ENCODE measurements at regions not wholly inside any gene's neighbourhood (a gene's known extent, or its start where the extent isn't known, plus 50 kb on each side); places are given as distances from the start of the nearest gene placed in this dataset.
"Not testable (repeated sequence)": the region's sequence is repeated elsewhere in the genome, so short reads cannot be mapped to it uniquely, and the experiment has no call there.

DNA sequence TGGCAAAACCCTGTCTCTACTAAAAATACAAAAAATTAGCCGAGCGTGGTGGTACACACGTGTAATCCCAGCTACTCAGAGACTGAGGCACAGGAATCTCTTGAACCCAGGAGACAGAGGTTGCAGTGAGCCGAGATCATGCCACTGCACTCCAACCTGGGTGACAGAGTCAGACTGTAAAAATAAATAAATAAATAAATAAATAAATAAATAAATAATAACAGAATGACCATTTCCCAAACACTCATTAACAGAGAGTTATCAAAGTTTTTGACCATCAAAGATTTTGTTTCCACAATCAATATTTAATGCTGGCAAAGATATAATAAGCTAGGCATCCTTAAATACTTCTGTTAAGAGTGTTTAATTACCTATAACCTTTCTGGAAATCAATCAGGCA, 299.4 kb downstream of the KCTD12 start:
- Mint-ChIP-seq H3K36me3 (ENCODE audit: low read depth) (no peaks in the 10 kb centered on the region), H3K27me3 (peaks cover 7% of the 10 kb centered on the region), H3K4me1 (ENCODE audit: low read depth) (no peaks in the 10 kb centered on the region), H3K4me3 (no peak overlapping the region), H3K27ac (no peak overlapping the region), H3K9me3 (no peaks in the 10 kb centered on the region)
- intact Hi-C loops (cut with micrococcal nuclease): no loop called here
- no peak for DNase-seq
- ChIA-PET POLR2A (no interaction called here), CTCF (no interaction called here)
- no peak for TF ChIP-seq CTCF (IDR thresholded peaks at IDR 0.05)
- ATAC-seq: no peak

DNA sequence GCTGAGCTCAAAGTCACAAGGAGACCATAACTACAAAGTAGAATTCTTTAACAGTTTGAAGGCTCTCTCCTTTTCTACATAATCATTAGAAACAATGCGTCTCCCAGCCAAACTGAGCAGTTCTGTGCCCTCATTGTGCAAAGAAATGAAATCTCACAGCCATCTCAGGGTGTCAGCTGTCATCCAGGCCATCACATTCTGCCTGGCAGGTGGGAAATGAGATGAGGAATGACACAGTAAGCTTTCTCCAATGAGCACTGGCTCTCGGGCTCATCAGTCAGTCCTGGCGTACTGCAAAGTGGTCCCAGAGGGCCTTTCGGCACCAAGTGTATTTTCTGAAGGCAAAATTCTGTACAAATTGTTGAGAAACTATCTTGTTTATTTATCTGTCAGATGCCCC, 306.5 kb downstream of the KCTD12 start:
- Mint-ChIP-seq H3K4me3 (no peak overlapping the region), H3K9me3 (peaks cover 17% of the 10 kb centered on the region), H3K36me3 (ENCODE audit: low read depth) (no peaks in the 10 kb centered on the region), H3K27me3 (no peaks in the 10 kb centered on the region), H3K4me1 (ENCODE audit: low read depth) (no peaks in the 10 kb centered on the region), H3K27ac (no peak overlapping the region)
- POLR2A ChIA-PET: no interaction called here
- no peak for TF ChIP-seq CTCF (IDR thresholded peaks at IDR 0.05)
- intact Hi-C loops (cut with micrococcal nuclease): no loop called here
- DNase-seq (no peak), ATAC-seq (no peak)
- CTCF ChIA-PET: no interaction called here

GRCh38 chr13:76575634-76576033, 310.6 kb downstream of the KCTD12 start:
- peaks cover 17% of the 10 kb centered on the region for H3K9me3 Mint-ChIP-seq
- DNase-seq; H3K27ac Mint-ChIP-seq; CTCF ChIA-PET; H3K36me3 Mint-ChIP-seq (ENCODE audit: low read depth); H3K27me3 Mint-ChIP-seq; H3K4me1 Mint-ChIP-seq (ENCODE audit: low read depth); H3K4me3 Mint-ChIP-seq; ATAC-seq; POLR2A ChIA-PET; intact Hi-C loops (cut with micrococcal nuclease): not testable (repeated sequence)

GRCh38 chr13:76570510-76570971, 315.7 kb downstream of the KCTD12 start:
- intact Hi-C loops (cut with micrococcal nuclease): no loop called here
- POLR2A ChIA-PET: no interaction called here

DNA sequence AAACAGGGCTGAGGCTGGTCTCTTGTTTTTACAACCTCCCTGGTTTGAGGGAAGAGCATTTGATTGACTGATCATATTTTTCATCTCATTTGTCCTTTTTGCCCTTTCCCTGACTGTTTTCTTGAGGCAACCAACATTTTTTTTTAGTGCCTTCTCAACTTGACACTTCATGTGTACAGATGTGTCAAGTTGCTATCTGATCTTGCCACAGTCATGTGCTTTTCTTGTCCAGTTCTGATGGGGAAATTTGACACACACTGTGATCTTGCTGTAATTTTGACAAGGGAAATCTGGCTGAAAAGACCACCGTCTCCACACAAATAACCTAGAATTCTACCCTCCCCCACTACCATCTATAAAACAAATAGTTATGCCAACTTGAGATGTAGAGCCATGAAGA, 329.6 kb downstream of the KCTD12 start:
- POLR2A ChIA-PET: no interaction called here
- intact Hi-C loops (cut with micrococcal nuclease): no loop called here
- Mint-ChIP-seq H3K27ac (no peak overlapping the region), H3K27me3 (no peaks in the 10 kb centered on the region), H3K36me3 (ENCODE audit: low read depth) (no peaks in the 10 kb centered on the region), H3K9me3 (no peaks in the 10 kb centered on the region), H3K4me1 (ENCODE audit: low read depth) (no peaks in the 10 kb centered on the region), H3K4me3 (no peak overlapping the region)
- no peak for ATAC-seq
- no peak for DNase-seq
- CTCF ChIA-PET: no interaction called here
- no peak for TF ChIP-seq CTCF (IDR thresholded peaks at IDR 0.05)

More at GRCh38 chr13:76570510-76570971, 315.7 kb downstream of the KCTD12 start:
- H3K27me3 Mint-ChIP-seq: peaks cover under 1% of the 10 kb centered on the region
- ATAC-seq (no peak), DNase-seq (no peak)
- no peak overlapping the region for H3K4me3 Mint-ChIP-seq
- H3K9me3 Mint-ChIP-seq: peaks cover 6% of the 10 kb centered on the region
- H3K27ac Mint-ChIP-seq: no peak overlapping the region
- H3K4me1 Mint-ChIP-seq (ENCODE audit: low read depth): no peaks in the 10 kb centered on the region
- CTCF ChIA-PET: no interaction called here
- TF ChIP-seq CTCF (IDR thresholded peaks at IDR 0.05): no peak
- H3K36me3 Mint-ChIP-seq (ENCODE audit: low read depth): no peaks in the 10 kb centered on the region

DNA sequence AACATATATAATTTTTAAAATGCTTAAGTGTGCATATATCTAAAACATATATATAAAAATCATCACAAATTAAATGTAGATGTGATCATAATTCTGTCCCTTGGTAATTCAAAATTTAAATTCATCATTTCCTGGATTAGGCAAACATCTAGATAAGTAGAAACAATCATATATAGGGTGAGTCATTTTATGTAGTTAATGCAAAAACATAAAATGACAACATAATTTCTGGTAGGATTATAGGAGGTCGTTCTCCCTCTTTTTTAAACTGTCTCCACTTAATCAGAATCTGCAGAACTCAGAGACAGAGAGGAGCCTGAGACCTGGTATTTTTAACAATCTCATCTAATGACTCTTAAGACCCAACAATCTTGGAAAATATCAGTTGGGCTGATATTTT, 333.4 kb downstream of the KCTD12 start:
- Mint-ChIP-seq H3K27me3 (peaks cover 2% of the 10 kb centered on the region), H3K36me3 (ENCODE audit: low read depth) (no peaks in the 10 kb centered on the region), H3K4me3 (no peak overlapping the region), H3K4me1 (ENCODE audit: low read depth) (no peaks in the 10 kb centered on the region), H3K27ac (no peak overlapping the region), H3K9me3 (no peaks in the 10 kb centered on the region)
- DNase-seq: no peak
- CTCF ChIA-PET: no interaction called here
- POLR2A ChIA-PET: no interaction called here
- no peak for TF ChIP-seq CTCF (IDR thresholded peaks at IDR 0.05)
- no peak for ATAC-seq
- intact Hi-C loops (cut with micrococcal nuclease): no loop called here
